ENCODE measurements at regions not wholly inside any gene's neighbourhood (a gene's known extent, or its start where the extent isn't known, plus 50 kb on each side); places are given as distances from the start of the nearest gene placed in this dataset.

DNA sequence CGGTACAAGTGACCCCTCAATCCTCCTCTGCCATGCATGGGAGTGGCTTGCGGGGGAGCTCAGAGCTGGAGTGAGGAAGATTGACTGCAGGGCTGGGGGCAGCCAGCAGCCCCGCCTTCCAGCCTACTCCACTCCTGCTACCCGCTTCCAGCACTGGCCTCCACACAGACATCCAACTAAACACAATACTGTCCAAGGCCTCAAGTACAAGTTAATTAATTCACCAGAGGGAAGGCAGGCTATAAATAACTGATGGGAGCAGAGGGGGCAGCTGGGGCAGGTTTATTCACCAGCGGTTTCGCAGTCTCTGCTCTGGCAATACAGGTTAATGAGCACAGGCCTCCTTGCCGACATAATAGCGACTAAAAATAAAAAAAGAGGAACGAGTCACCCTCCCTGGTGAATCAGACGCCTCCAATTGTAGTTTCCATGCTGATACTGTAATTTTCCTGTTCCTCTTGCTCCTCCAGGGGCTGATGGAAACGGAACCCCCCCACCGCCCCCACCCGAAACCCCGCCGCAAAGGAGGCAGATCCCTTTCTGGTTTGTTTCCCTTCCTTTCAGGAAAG lies 166.4 kb upstream of the TLE3 start:
- peak in 1 of 3 donors; percentile 55 for DNase-seq

DNA sequence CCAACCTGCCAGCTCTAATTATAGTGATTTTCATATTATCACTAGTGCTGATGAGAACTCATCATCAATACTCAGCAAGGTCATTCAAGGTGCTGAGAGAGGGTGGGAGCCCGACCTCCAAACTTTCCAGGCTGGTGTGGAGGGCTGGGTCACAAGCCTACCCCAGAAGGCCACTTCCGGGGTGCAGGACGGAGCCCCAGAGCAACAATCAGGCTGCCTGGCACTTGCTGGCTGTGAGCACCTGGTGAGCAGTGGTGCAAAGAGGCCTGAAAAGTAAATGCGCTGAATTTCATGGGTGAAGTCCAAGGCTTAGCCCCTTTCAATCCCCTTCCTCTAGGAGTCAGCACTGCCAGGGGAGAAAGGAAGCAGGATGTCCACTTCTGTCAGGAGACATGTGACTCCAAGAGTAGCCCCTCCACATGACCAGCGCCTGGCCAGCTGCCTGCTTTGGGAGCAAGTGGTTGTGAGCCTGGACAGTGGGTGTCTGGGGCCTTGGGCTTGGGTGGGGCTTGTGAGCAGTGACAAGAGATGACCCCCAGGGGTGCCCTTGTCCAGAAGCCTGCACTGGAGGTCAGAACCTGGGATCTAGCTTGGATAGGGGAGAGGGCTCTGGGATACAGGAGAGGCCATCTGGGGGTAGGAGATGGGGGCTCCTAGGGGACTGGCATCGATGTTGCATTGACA lies 165.0 kb upstream of the TLE3 start:
- peaks cover 0 to 67% (median 35%) of the 10 kb centered on the region in 4 donors for H3K4me1 ChIP-seq
- H3K27me3 ChIP-seq = no peaks in the 10 kb centered on the region
- H3K27ac ChIP-seq = peak overlapping the region in 1 of 4 donors; percentile 57
- DNase-seq = peak in 1 of 3 donors; percentile 54
- TF ChIP-seq, protein P1, sequence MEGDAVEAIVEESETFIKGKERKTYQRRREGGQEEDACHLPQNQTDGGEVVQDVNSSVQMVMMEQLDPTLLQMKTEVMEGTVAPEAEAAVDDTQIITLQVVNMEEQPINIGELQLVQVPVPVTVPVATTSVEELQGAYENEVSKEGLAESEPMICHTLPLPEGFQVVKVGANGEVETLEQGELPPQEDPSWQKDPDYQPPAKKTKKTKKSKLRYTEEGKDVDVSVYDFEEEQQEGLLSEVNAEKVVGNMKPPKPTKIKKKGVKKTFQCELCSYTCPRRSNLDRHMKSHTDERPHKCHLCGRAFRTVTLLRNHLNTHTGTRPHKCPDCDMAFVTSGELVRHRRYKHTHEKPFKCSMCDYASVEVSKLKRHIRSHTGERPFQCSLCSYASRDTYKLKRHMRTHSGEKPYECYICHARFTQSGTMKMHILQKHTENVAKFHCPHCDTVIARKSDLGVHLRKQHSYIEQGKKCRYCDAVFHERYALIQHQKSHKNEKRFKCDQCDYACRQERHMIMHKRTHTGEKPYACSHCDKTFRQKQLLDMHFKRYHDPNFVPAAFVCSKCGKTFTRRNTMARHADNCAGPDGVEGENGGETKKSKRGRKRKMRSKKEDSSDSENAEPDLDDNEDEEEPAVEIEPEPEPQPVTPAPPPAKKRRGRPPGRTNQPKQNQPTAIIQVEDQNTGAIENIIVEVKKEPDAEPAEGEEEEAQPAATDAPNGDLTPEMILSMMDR (IDR thresholded peaks at IDR 0.05) = no peak
- no peak for TF ChIP-seq POLR2A (IDR thresholded peaks at IDR 0.05)
- no peaks in the 10 kb centered on the region for H3K36me3 ChIP-seq
- no peaks in the 10 kb centered on the region for H3K9me3 ChIP-seq
- H3K4me3 ChIP-seq = no peak overlapping the region

More for the DNA sequence above, 166.4 kb upstream of the TLE3 start:
- Histone ChIP-seq H3K9me3 (no peaks in the 10 kb centered on the region), H3K4me3 (no peak overlapping the region), H3K4me1 (peaks cover 0 to 53% (median 28%) of the 10 kb centered on the region in 4 donors), H3K36me3 (no peaks in the 10 kb centered on the region), H3K27me3 (no peaks in the 10 kb centered on the region), H3K27ac (peak overlapping the region in 1 of 4 donors; percentile 65)
- TF ChIP-seq POLR2A (IDR thresholded peaks at IDR 0.05) = no peak
- TF ChIP-seq, protein P1 (IDR thresholded peaks at IDR 0.05) = no peak

GRCh38 chr15:70262171-70262570 lies 164.5 kb upstream of the TLE3 start:
- TF ChIP-seq POLR2A (IDR thresholded peaks at IDR 0.05) = no peak
- TF ChIP-seq, protein P1 (IDR thresholded peaks at IDR 0.05) = no peak
- H3K4me1 ChIP-seq = peaks cover 0 to 66% (median 35%) of the 10 kb centered on the region in 4 donors
- no peak overlapping the region for H3K4me3 ChIP-seq
- DNase-seq = no peak
- no peaks in the 10 kb centered on the region for H3K36me3 ChIP-seq
- no peaks in the 10 kb centered on the region for H3K9me3 ChIP-seq
- H3K27me3 ChIP-seq = no peaks in the 10 kb centered on the region
- H3K27ac ChIP-seq = peak overlapping the region in 1 of 4 donors; percentile 57

DNA sequence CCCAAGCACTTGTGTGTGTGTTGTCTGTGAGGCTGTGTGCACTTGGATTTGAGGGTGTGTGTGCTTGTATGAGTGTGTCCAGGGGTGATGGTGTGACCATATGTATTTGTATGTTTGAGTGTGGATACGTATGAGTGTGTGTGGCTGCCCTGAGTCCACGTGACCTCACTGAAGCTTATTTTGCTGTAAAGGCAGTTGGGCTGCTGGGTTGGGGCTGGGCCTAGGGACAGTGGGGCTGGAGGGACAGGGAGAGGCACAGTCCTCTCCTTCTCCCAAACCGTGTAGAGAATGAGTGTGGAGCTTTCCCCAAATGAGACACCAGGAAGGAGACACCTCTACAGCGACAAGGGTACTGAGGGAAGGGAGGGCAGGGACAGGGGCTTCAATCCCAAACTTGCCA lies 163.4 kb upstream of the TLE3 start:
- Histone ChIP-seq H3K4me1 (peaks cover 0 to 56% (median 30%) of the 10 kb centered on the region in 4 donors), H3K27me3 (no peaks in the 10 kb centered on the region), H3K4me3 (no peak overlapping the region), H3K36me3 (no peaks in the 10 kb centered on the region), H3K27ac (no peak overlapping the region), H3K9me3 (no peaks in the 10 kb centered on the region)
- no peak for DNase-seq
- TF ChIP-seq, protein P1 (IDR thresholded peaks at IDR 0.05) = no peak
- TF ChIP-seq POLR2A (IDR thresholded peaks at IDR 0.05) = no peak

- TF ChIP-seq, protein P1 (IDR thresholded peaks at IDR 0.05) = no peak
- TF ChIP-seq POLR2A (IDR thresholded peaks at IDR 0.05) = no peak
Measured at GRCh38 chr15:70260580-70260979, 162.9 kb upstream of the TLE3 start.

More at GRCh38 chr15:70260580-70260979, 162.9 kb upstream of the TLE3 start:
- Histone ChIP-seq H3K36me3 (no peaks in the 10 kb centered on the region), H3K27me3 (no peaks in the 10 kb centered on the region), H3K27ac (no peak overlapping the region), H3K4me3 (no peak overlapping the region), H3K4me1 (peaks cover 0 to 55% (median 30%) of the 10 kb centered on the region in 4 donors), H3K9me3 (no peaks in the 10 kb centered on the region)
- DNase-seq = no peak
